ENCODE measurements at regions not wholly inside any gene's neighbourhood (a gene's known extent, or its start where the extent isn't known, plus 50 kb on each side); places are given as distances from the start of the nearest gene placed in this dataset.

GRCh38 chrX:16436348-16437188, 213.4 kb upstream of the S100G start:
- Histone ChIP-seq H3K4me1 (ENCODE audit: insufficient read depth, insufficient read length) (no peaks in the 10 kb centered on the region), H3K4me3 (ENCODE audit: insufficient read length, low read depth) (no peak overlapping the region), H3K9me3 (ENCODE audit: insufficient read depth, low read length) (no peaks in the 10 kb centered on the region), H3K9ac (ENCODE audit: insufficient read length, low read depth) (no peak overlapping the region), H3K27me3 (ENCODE audit: insufficient read depth, insufficient read length) (no peaks in the 10 kb centered on the region), H3K36me3 (ENCODE audit: insufficient read depth, insufficient read length, low read length) (no peaks in the 10 kb centered on the region)
- TF ChIP-seq YY1 (IDR thresholded peaks at IDR 0.05; ENCODE audit: insufficient read depth, insufficient read length) (no peak), SUZ12 (IDR thresholded peaks at IDR 0.05; ENCODE audit: extremely low read depth, insufficient read depth, insufficient read length) (no peak), ZNF274 (IDR thresholded peaks at IDR 0.05; ENCODE audit: low read depth, low read length) (no peak)
- peak; percentile 70 for DNase-seq (ENCODE audit: low read depth, low spot score)

GRCh38 chrX:16440446-16440845, 209.5 kb upstream of the S100G start:
- DNase-seq (ENCODE audit: low read depth, low spot score): no peak
- no peak overlapping the region for H3K9ac ChIP-seq (ENCODE audit: insufficient read length, low read depth)
- H3K9me3 ChIP-seq (ENCODE audit: insufficient read depth, low read length): no peaks in the 10 kb centered on the region
- no peaks in the 10 kb centered on the region for H3K27me3 ChIP-seq (ENCODE audit: insufficient read depth, insufficient read length)
- TF ChIP-seq YY1 (IDR thresholded peaks at IDR 0.05; ENCODE audit: insufficient read depth, insufficient read length) (no peak), ZNF274 (IDR thresholded peaks at IDR 0.05; ENCODE audit: low read depth, low read length) (no peak), SUZ12 (IDR thresholded peaks at IDR 0.05; ENCODE audit: extremely low read depth, insufficient read depth, insufficient read length) (no peak)
- no peaks in the 10 kb centered on the region for H3K4me1 ChIP-seq (ENCODE audit: insufficient read depth, insufficient read length)
- no peaks in the 10 kb centered on the region for H3K36me3 ChIP-seq (ENCODE audit: insufficient read depth, insufficient read length, low read length)
- H3K4me3 ChIP-seq (ENCODE audit: insufficient read length, low read depth): no peak overlapping the region

GRCh38 chrX:16444353-16444752, 205.6 kb upstream of the S100G start:
- no peak for DNase-seq (ENCODE audit: low read depth, low spot score)
- no peak overlapping the region for H3K9ac ChIP-seq (ENCODE audit: insufficient read length, low read depth)

GRCh38 chrX:16445166-16445752, 204.7 kb upstream of the S100G start:
- H3K27me3 ChIP-seq (ENCODE audit: insufficient read depth, insufficient read length): no peaks in the 10 kb centered on the region

More at GRCh38 chrX:16444353-16444752, 205.6 kb upstream of the S100G start:
- Histone ChIP-seq H3K4me1 (ENCODE audit: insufficient read depth, insufficient read length) (no peaks in the 10 kb centered on the region), H3K27me3 (ENCODE audit: insufficient read depth, insufficient read length) (no peaks in the 10 kb centered on the region), H3K36me3 (ENCODE audit: insufficient read depth, insufficient read length, low read length) (no peaks in the 10 kb centered on the region), H3K9me3 (ENCODE audit: insufficient read depth, low read length) (no peaks in the 10 kb centered on the region), H3K4me3 (ENCODE audit: insufficient read length, low read depth) (no peak overlapping the region)
- TF ChIP-seq YY1 (IDR thresholded peaks at IDR 0.05; ENCODE audit: insufficient read depth, insufficient read length): no peak
- TF ChIP-seq ZNF274 (IDR thresholded peaks at IDR 0.05; ENCODE audit: low read depth, low read length): no peak
- no peak for TF ChIP-seq SUZ12 (IDR thresholded peaks at IDR 0.05; ENCODE audit: extremely low read depth, insufficient read depth, insufficient read length)

GRCh38 chrX:16451334-16451733, 198.6 kb upstream of the S100G start:
- H3K27me3 ChIP-seq (ENCODE audit: insufficient read depth, insufficient read length): no peaks in the 10 kb centered on the region
- no peak for TF ChIP-seq ZNF274 (IDR thresholded peaks at IDR 0.05; ENCODE audit: low read depth, low read length)

More at GRCh38 chrX:16445166-16445752, 204.7 kb upstream of the S100G start:
- DNase-seq (ENCODE audit: low read depth, low spot score): peak; percentile 35
- Histone ChIP-seq H3K9ac (ENCODE audit: insufficient read length, low read depth) (no peak overlapping the region), H3K36me3 (ENCODE audit: insufficient read depth, insufficient read length, low read length) (no peaks in the 10 kb centered on the region), H3K4me1 (ENCODE audit: insufficient read depth, insufficient read length) (no peaks in the 10 kb centered on the region), H3K9me3 (ENCODE audit: insufficient read depth, low read length) (no peaks in the 10 kb centered on the region), H3K4me3 (ENCODE audit: insufficient read length, low read depth) (no peak overlapping the region)
- TF ChIP-seq YY1 (IDR thresholded peaks at IDR 0.05; ENCODE audit: insufficient read depth, insufficient read length) (no peak), ZNF274 (IDR thresholded peaks at IDR 0.05; ENCODE audit: low read depth, low read length) (no peak), SUZ12 (IDR thresholded peaks at IDR 0.05; ENCODE audit: extremely low read depth, insufficient read depth, insufficient read length) (no peak)

GRCh38 chrX:16454926-16455325, 195.0 kb upstream of the S100G start:
- Histone ChIP-seq H3K9ac (ENCODE audit: insufficient read length, low read depth) (no peak overlapping the region), H3K4me1 (ENCODE audit: insufficient read depth, insufficient read length) (peaks cover 2% of the 10 kb centered on the region), H3K4me3 (ENCODE audit: insufficient read length, low read depth) (no peak overlapping the region), H3K36me3 (ENCODE audit: insufficient read depth, insufficient read length, low read length) (no peaks in the 10 kb centered on the region), H3K9me3 (ENCODE audit: insufficient read depth, low read length) (no peaks in the 10 kb centered on the region), H3K27me3 (ENCODE audit: insufficient read depth, insufficient read length) (no peaks in the 10 kb centered on the region)
- TF ChIP-seq SUZ12 (IDR thresholded peaks at IDR 0.05; ENCODE audit: extremely low read depth, insufficient read depth, insufficient read length): no peak
- TF ChIP-seq YY1 (IDR thresholded peaks at IDR 0.05; ENCODE audit: insufficient read depth, insufficient read length): no peak
- TF ChIP-seq ZNF274 (IDR thresholded peaks at IDR 0.05; ENCODE audit: low read depth, low read length): no peak
- DNase-seq (ENCODE audit: low read depth, low spot score): no peak

More at GRCh38 chrX:16451334-16451733, 198.6 kb upstream of the S100G start:
- H3K4me3 ChIP-seq (ENCODE audit: insufficient read length, low read depth): no peak overlapping the region
- H3K9ac ChIP-seq (ENCODE audit: insufficient read length, low read depth): no peak overlapping the region
- no peaks in the 10 kb centered on the region for H3K9me3 ChIP-seq (ENCODE audit: insufficient read depth, low read length)
- H3K4me1 ChIP-seq (ENCODE audit: insufficient read depth, insufficient read length): no peaks in the 10 kb centered on the region
- no peak for DNase-seq (ENCODE audit: low read depth, low spot score)
- H3K36me3 ChIP-seq (ENCODE audit: insufficient read depth, insufficient read length, low read length): no peaks in the 10 kb centered on the region

- Histone ChIP-seq H3K9ac (ENCODE audit: insufficient read length, low read depth) (no peak overlapping the region), H3K4me1 (ENCODE audit: insufficient read depth, insufficient read length) (peaks cover 2% of the 10 kb centered on the region), H3K27me3 (ENCODE audit: insufficient read depth, insufficient read length) (no peaks in the 10 kb centered on the region), H3K4me3 (ENCODE audit: insufficient read length, low read depth) (no peak overlapping the region), H3K36me3 (ENCODE audit: insufficient read depth, insufficient read length, low read length) (no peaks in the 10 kb centered on the region), H3K9me3 (ENCODE audit: insufficient read depth, low read length) (no peaks in the 10 kb centered on the region)
- no peak for DNase-seq (ENCODE audit: low read depth, low spot score)
- TF ChIP-seq YY1 (IDR thresholded peaks at IDR 0.05; ENCODE audit: insufficient read depth, insufficient read length) (no peak), ZNF274 (IDR thresholded peaks at IDR 0.05; ENCODE audit: low read depth, low read length) (no peak), SUZ12 (IDR thresholded peaks at IDR 0.05; ENCODE audit: extremely low read depth, insufficient read depth, insufficient read length) (no peak)
These were observed 192.7 kb upstream of the S100G start for GRCh38 chrX:16457239-16457638.
